Stimulated activated CD8-positive, alpha-beta memory T cell treated with anti-CD3 and anti-CD28 coated beads, Interleukin-7, amount 100 ng/mL, for 4 hours (primary cell): ENCODE measurements at regions not wholly inside any gene's neighbourhood (a gene's known extent, or its start where the extent isn't known, plus 50 kb on each side); places are given as distances from the start of the nearest gene placed in this dataset.

ENCODE experiments used
- DNase-seq, 2 donors: peaks; one replicate each; pipeline ENCODE4 v3.0.0-alpha.2; 2020; ENCODE audit warnings: low read depth in 2 of 2

- no peak for DNase-seq
Measured at GRCh38 chr5:89044674-89045200, 161.8 kb upstream of the MEF2C start.

DNA sequence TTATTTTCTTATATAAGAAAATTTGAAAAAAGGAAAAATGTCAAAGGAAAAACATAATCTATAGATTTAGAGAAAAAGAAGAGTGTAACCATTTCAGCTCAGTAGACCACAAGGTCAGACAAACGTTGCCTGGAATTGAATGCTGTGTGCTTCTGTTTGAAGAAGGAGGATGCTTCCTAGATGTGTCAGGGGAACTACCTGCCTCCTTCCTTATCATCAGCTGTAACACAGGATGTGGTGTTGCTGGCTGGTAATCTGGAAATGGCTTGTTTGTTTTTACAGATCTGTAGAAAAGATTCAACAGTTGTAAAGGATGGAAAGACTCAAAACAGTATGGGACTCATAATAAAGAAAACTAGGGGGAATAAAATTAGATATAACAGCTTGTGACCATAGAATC, 160.7 kb upstream of the MEF2C start:
- DNase-seq = no peak

- DNase-seq = no peak
Measured at GRCh38 chr5:89042746-89043145, 159.8 kb upstream of the MEF2C start.

GRCh38 chr5:89041976-89042375, 159.0 kb upstream of the MEF2C start:
- no peak for DNase-seq

GRCh38 chr5:89041249-89041779, 158.3 kb upstream of the MEF2C start:
- DNase-seq = no peak

DNA sequence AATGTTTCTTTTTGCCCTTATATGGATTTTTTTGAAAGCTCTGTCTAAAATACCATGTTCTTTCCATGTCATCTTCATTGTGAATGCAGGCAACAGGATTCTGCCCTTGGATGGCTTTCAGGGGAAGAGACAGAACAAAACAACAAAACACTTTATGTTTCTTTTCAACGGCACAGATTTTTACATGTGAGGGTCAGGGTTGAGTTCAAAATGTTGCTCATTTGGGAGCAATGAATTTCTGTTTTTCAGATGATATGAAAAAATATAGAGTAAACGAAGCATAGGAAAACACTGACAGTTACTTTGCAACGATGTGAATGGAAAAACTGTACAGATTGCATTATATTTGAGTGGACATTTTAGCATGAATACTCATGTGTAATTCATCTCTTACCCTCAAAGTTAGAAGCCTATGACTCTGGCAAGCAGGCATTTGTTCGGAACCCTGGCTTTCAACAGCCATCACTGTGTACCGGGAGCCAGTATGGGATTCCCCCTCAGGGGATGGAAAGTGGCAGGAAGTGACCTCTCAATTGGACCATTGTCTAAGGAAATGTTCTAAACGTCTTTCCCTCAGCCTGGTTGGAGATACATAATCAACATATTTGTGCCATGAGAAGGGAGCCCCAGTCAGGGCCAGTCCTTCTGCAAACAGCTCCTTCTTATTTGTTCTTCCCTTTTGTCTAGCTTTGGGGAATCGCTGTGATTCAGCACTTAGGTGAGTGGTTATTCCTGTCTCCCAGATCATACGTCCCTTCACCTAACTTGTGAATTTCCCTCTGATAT, 153.9 kb upstream of the MEF2C start:
- no peak for DNase-seq

GRCh38 chr5:89036166-89036565, 153.2 kb upstream of the MEF2C start:
- no peak for DNase-seq

DNA sequence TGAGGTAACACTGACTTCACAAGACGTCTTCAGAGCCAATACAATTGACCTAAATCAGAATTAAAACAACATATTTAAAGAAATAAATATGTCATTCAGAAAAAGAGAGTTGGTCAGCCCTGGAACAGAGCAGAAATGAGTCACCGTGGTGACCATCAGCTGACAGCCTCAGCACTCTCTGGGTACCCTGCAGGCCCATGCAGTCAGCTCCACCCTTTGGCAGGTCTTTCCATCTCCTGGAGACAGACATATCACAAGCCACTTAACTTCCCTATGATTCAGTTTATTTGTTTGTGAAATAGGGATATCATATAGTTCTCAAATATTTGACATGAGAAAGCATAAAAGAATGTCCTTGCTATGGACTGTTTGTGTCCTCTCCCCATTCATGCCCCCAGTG, 151.6 kb upstream of the MEF2C start:
- no peak for DNase-seq

GRCh38 chr5:89030798-89031197, 147.8 kb upstream of the MEF2C start:
- no peak for DNase-seq

- no peak for DNase-seq
Measured at GRCh38 chr5:89028595-89029285, 145.8 kb upstream of the MEF2C start.

DNA sequence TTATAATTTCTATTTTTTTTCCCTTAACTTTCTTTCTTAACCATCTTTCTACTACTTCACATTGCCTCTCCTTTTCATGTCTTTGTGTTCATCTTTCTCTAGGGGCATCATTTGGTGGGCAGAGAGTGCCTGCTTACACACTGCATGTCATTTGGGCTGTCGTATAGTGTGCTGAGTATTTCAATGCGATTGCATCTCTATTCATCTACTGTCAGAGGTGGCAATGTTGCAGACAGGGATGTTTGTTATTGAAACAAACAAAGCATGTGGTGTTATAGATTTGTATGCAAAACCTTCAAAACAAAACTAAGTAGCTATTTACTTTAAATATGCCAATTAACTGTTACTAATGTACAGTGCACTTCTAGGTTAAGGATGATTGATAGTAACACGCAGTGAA, 141.1 kb upstream of the MEF2C start:
- DNase-seq = no peak

DNA sequence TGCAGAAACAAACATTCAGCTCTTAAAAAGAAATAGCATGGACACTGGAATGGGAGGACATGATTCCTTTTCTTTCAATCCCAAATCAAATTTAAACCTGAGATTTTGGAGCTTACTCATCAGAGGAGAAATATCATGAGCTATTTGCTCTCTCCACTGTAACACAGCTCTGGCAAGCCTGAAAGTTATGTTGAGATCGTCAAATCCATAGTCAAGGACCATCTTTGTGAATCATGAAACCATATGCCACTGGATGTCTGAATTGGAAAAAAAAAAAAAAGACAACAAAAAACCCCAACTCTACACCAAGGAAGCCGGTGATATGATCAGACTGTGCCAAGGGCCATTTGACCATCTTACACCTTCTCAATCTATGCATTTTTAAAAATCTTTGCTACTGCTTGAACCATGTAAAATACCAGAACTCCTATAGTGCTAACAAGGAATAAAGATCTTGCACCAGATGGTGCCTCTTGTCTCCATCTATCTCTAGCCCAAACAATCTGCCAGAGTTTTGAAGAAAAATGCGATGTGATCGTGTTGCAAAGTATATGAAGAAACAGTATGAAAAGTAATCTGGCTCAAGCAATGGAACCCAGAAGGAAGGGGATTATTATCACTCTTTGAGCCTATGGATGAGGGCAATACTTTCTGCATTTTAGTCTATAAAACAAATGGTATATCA, 138.1 kb upstream of the MEF2C start:
- no peak for DNase-seq

DNA sequence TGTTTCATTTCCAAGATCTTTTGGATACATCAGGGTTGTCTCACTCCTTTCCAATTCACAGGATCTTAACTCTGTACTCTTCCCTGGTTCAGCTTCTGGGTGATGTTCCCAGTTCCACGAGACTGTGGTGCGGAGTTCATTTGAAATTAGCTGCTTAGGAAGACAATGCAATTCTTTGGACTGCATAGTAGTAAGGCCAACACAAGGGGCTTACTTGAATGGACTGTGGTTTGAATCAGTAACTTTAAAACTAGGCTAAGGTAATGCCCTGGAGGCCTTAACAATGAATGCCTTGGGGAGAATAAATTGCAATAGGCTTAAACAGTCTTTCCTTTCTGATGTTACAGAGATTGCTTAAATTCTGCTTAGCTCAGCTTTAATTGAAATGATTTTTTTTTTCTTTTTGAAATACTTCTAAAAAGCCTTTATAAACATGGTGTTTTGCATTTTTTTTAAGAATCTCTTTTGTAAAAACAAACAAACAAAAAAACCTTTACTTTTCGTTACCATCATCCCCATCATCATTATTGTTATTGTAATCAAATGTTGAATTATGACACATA, 133.8 kb upstream of the MEF2C start:
- no peak for DNase-seq

GRCh38 chr5:89015409-89015808, 132.4 kb upstream of the MEF2C start:
- DNase-seq = no peak

- DNase-seq = no peak
Measured at GRCh38 chr5:89011778-89012711, 129.1 kb upstream of the MEF2C start.

DNA sequence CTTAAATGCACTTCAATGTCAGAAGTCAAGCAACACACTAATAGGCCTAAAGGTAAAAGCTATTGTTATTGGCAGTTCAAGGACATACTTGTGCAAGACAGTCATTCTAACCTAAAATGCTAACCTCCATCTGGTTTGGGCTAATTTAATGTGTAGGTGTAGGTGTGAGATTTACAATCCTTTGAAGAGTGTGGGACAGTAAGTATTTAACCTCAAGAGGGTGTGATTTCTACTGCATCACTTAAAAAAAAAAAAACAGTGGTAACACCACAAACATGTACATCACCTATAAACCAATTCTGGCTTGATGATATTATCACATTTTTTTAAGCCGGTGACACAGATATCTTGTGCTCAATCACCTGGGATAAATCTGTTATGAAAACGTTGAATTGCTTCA, 127.5 kb upstream of the MEF2C start:
- DNase-seq = no peak

- DNase-seq = no peak
Measured at GRCh38 chr5:89008291-89008690, 125.3 kb upstream of the MEF2C start.

DNA sequence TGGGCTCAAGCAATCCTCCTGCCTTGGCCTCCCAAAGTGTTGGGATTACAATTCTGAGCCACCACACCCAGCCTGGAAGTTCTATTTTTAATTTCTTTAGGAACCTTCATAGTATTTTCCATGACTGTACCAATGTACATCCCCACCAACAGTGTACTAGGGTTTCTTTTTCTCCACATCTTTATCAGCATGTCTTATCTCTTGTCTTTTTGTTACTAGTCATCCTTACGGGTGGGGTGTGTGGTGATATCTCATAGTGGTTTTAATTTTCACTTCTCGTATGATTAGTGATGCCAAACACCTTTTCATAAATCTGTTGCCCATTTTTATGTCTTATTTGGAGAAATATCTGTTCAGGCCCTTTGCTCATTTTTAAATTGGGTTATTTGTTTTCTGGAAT, 123.0 kb upstream of the MEF2C start:
- DNase-seq = no peak

DNA sequence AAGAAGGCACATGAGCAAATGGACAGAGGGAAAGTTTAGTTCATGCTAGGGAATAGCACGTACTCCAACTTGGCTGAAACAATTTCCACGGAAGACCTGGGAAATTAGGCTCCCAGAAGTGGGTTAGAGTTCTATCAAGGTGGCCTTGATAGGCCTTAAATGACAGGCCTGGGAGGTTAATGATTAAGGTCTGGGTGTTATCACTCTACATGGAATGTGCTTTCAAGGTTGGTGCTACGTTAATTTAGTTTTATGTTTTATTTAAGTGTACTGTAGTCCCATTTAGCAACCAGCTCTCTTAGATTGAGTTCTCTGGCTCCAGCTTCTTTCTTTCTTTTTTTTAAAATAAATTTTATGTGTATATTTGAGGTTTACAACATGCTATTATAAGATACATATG, 121.4 kb upstream of the MEF2C start:
- DNase-seq = no peak

- no peak for DNase-seq
Measured at GRCh38 chr5:89003563-89004036, 120.6 kb upstream of the MEF2C start.

DNA sequence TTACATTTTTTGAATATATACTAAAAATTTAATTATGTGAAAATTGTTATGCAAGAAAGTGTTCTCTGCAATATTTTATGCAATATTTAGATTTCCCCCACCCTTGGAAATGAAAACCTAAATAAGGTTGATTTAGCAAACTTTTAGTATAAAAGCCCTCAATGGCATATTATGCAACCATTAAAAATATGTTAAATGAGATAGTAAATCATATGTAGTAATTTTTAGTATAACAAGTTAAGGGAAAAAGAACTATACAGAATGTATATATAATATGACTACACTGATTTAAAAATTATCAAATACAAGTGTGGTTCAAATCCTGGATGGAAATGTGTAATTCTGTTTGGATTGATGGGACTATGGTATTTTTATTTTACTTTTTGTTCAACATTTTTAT, 116.9 kb upstream of the MEF2C start:
- no peak for DNase-seq
